Mesodermal cell (in vitro differentiated cells): ENCODE measurements at regions not wholly inside any gene's neighbourhood (a gene's known extent, or its start where the extent isn't known, plus 50 kb on each side); places are given as distances from the start of the nearest gene placed in this dataset.

ENCODE experiments used
- H3K27ac ChIP-seq: 2 replicates; pipeline ENCODE4 v1.7.0; 2013; ENCODE audit warnings: mild to moderate bottlenecking, low read depth, low read length, moderate library complexity; ENCODE audit not compliant: severe bottlenecking
- H3K36me3 ChIP-seq: 2 replicates; pipeline ENCODE4 v1.7.1; 2013; ENCODE audit warnings: mild to moderate bottlenecking, low read length, moderate library complexity; ENCODE audit not compliant: control insufficient read depth, insufficient read depth
- H3K4me1 ChIP-seq: one replicate; pipeline ENCODE4 v1.7.1; 2013; ENCODE audit warnings: mild to moderate bottlenecking, low read length; ENCODE audit not compliant: insufficient read depth, control insufficient read depth, poor library complexity, severe bottlenecking
- H3K4me3 ChIP-seq: 2 replicates; pipeline ENCODE4 v1.7.0; 2013; ENCODE audit warnings: low read length, control low read depth, mild to moderate bottlenecking; ENCODE audit not compliant: insufficient read depth, poor library complexity, severe bottlenecking; ENCODE audit errors: extremely low read depth
- H3K9me3 ChIP-seq: 2 replicates; pipeline ENCODE4 v1.7.1; 2013; ENCODE audit warnings: mild to moderate bottlenecking, low read length, moderate library complexity; ENCODE audit not compliant: control insufficient read depth
- WGBS, 2 experiments: methylation state at CpG; one replicate each; pipeline ENCODE4 v1.1.5; 2013; ENCODE audit warnings: missing lambda C conversion rate in 2 of 2; ENCODE audit not compliant: insufficient coverage in 2 of 2; 5-methylcytosine and 5-hydroxymethylcytosine counted together

DNA sequence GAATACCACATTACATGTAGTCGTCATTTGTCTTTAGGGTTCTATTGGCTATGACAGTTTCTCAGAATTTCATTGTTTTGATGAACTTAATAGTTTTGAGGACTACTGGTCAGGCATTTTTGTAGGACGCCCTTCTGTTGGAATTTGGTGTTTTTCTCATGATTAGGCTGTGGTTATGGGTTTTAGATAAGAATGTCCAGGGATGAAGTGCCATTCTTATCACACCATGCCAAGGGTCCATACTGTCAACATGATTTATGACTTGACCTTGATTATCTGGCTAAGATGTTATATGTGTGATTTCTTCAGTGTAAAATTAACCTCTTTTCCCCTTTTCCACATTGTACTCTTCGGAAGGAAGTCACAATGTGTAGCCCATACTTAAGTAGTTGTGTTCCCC is 135.3 kb downstream of the DIPK2A start:
- 100% methylated on average over 1 of the region's 3 CpGs; no CpG with 5 or more reads in 1 of the 2 experiments for WGBS, 2 experiments
- Histone ChIP-seq H3K27ac (no peak overlapping the region), H3K36me3 (no peaks in the 10 kb centered on the region), H3K9me3 (no peaks in the 10 kb centered on the region), H3K4me1 (no peaks in the 10 kb centered on the region), H3K4me3 (no peak overlapping the region)

DNA sequence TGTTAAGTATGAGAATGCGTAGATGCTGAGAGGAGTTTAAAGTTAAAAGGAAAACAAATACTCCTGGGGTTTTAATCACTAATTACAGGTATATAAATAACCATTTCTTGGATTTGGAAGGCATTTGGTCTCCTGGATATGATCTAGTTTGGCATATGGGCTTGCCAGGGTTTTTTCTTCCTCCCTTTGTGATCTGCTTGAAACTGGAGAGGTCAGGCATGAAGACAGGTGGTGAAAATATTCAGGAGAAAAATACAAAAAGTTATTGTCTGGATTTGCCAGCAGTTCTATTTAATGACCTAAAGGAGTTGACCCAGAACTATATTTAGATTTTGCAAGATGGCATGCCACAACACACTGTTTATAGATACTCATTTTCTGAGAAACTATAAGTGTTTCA is 136.3 kb downstream of the DIPK2A start:
- H3K36me3 ChIP-seq: no peaks in the 10 kb centered on the region
- no peak overlapping the region for H3K27ac ChIP-seq
- no peaks in the 10 kb centered on the region for H3K4me1 ChIP-seq
- WGBS, 2 experiments: no CpG with 5 or more reads among the region's 1 CpG
- H3K9me3 ChIP-seq: no peaks in the 10 kb centered on the region
- no peak overlapping the region for H3K4me3 ChIP-seq

DNA sequence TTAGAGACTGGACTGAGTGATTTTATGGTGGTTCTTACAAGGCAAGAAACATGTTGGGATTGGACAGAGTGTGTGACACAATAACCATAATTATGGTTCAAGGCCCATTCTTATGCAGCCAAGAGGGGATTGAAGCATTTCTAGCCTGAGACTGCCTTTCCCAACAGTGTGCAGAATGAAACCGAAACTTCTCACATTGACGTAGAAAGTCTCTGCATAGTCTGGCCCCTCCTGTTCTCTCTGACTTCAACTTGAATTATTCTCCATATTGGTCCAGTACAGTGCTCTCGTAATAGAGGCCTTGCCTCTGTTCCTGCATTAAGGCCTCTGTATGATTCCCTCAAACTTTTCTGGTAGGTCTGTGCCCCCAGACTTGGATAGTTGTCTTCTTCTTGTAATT is 138.3 kb downstream of the DIPK2A start:
- WGBS, 2 experiments: 90 to 93% methylated on average over 2 to 3 of the region's 3 CpGs
- no peaks in the 10 kb centered on the region for H3K9me3 ChIP-seq
- H3K36me3 ChIP-seq: no peaks in the 10 kb centered on the region
- no peak overlapping the region for H3K27ac ChIP-seq
- H3K4me1 ChIP-seq: peaks cover under 1% of the 10 kb centered on the region
- no peak overlapping the region for H3K4me3 ChIP-seq

DNA sequence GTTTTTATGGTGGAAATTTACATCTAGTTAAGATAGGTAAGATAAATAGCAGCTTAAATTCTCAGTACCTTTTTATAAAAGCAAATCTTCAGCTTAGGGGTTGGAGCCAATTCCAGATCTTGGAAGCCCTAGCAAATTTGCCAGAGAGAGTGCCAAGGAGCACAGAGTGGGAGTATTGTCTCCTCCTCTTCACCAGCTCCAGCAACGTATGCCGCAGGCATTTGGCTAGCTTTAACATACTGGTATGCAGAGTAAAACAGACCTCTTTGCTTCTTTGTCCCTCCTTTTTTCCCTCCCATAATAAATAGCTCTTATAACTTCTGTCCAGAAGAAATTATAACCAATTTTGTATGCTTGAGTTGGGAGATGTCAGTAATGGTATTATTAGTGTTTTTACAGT is 140.4 kb downstream of the DIPK2A start:
- Histone ChIP-seq H3K27ac (no peak overlapping the region), H3K36me3 (no peaks in the 10 kb centered on the region), H3K4me1 (peaks cover 2% of the 10 kb centered on the region), H3K4me3 (no peak overlapping the region), H3K9me3 (no peaks in the 10 kb centered on the region)
- WGBS, 2 experiments: 63% methylated on average over 1 of the region's 2 CpGs; no CpG with 5 or more reads in 1 of the 2 experiments

DNA sequence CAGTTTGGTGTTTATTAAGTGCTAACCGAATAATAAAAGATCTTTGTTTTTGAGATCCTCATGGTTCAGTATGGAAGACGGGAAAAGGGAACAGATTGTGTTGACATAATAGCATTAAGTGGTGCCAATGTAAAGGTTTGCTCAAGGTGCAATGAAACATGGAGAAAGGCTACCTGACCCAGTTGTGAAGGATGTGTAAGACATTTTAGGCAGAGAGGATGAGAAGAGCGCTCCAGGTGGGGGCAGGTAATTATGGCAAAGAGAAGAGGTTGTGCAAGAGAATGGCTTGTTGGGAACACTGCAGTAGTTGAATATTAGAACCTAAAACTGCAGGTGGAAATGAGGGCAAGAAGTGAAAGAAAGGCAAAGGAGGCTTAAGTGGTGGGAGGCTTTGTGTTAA is 140.8 kb downstream of the DIPK2A start:
- Histone ChIP-seq H3K36me3 (no peaks in the 10 kb centered on the region), H3K4me1 (peaks cover 2% of the 10 kb centered on the region), H3K9me3 (no peaks in the 10 kb centered on the region), H3K27ac (no peak overlapping the region), H3K4me3 (no peak overlapping the region)
- 92 to 94% methylated on average over 3 of the region's 3 CpGs for WGBS, 2 experiments

DNA sequence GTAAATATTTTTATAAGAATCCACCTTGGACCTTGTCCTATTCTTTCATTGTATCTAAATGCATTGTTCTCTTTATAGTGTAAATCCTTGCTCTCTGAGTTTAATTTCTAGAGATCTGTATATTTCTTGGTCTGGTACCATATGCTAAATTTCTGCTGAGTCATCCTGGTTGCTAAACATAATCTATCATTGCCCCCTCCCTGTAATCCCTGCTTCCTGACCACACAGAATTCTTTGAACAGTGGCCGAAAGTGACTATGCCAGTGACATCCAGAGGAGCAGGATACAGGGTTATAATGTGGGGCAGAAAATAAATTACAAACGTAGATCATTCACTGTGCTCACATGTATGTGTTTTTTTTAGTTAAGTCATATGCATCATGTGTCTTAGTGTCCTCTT is 143.1 kb downstream of the DIPK2A start:
- H3K27ac ChIP-seq: peak overlapping the region; percentile 14
- no peaks in the 10 kb centered on the region for H3K9me3 ChIP-seq
- H3K4me1 ChIP-seq: peaks cover 2% of the 10 kb centered on the region
- 83% methylated on average over 2 of the region's 2 CpGs; no CpG with 5 or more reads in 1 of the 2 experiments for WGBS, 2 experiments
- H3K4me3 ChIP-seq: no peak overlapping the region
- no peaks in the 10 kb centered on the region for H3K36me3 ChIP-seq

DNA sequence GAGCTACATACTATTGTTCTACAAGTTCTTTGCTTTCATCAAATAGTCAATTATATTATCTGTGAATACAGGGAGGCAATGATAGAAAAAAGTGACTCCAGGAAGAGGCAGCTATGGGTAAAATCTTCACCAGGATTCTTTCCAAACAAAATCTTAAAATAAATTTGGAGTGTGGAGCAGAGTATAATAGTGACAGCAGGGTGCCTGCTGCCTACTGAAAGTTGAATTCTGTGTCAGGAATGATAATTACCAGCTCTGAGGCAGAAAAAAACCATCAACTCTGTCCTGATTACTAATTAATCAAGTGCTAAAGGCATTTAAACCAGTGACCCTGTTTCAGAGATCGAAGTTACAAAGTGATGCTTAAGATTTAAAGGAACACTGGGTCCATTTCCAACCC is 148.0 kb downstream of the DIPK2A start:
- H3K4me3 ChIP-seq: no peak overlapping the region
- H3K36me3 ChIP-seq: no peaks in the 10 kb centered on the region
- peaks cover 2% of the 10 kb centered on the region for H3K4me1 ChIP-seq
- WGBS, 2 experiments: no CpG with 5 or more reads among the region's 1 CpG
- H3K27ac ChIP-seq: no peak overlapping the region
- H3K9me3 ChIP-seq: no peaks in the 10 kb centered on the region

DNA sequence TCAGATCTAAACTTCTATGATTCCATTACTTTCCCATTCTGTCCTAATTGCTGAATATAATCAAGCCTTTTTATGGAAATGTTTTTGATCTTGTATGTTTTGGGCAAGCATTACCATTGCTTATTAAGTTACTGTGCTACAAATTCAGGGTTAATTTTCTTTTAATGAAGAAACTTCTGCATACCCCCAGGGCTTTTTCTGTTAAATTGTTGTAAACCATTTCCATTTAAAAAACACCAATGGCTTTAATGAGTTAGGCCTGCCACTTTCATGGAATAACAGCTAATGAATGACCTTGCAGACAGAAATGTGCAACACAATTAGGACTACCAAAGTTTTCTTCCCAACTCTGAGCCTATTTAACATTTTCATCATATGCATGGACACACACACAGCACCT is 150.0 kb downstream of the DIPK2A start:
- Histone ChIP-seq H3K27ac (no peak overlapping the region), H3K9me3 (peaks cover 4% of the 10 kb centered on the region)

DNA sequence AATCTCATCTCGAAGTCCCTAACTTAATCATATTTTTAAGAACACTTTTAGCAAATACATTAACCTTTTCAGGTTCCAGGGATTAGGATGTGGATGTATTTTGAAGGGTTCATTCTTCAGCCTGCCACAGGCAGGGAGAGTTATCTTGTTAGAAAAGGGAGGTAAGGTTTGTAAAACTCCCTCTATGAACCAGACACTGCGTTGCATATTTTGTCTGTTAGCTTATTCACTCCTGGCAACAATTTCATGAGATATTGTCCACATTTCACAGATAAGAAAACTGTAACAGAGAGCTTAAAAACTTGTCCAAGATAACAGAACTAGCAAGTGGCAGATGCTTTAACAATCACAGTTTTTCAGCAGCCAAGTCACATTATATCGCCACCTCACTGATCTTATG is 155.4 kb downstream of the DIPK2A start:
- Histone ChIP-seq H3K36me3 (no peaks in the 10 kb centered on the region), H3K27ac (no peak overlapping the region), H3K4me1 (no peaks in the 10 kb centered on the region), H3K9me3 (peaks cover 4% of the 10 kb centered on the region), H3K4me3 (no peak overlapping the region)
- 100% methylated on average over 1 of the region's 3 CpGs; no CpG with 5 or more reads in 1 of the 2 experiments for WGBS, 2 experiments

More for the DNA sequence above, 150.0 kb downstream of the DIPK2A start:
- H3K4me3 ChIP-seq: no peak overlapping the region
- H3K36me3 ChIP-seq: no peaks in the 10 kb centered on the region
- no peaks in the 10 kb centered on the region for H3K4me1 ChIP-seq

DNA sequence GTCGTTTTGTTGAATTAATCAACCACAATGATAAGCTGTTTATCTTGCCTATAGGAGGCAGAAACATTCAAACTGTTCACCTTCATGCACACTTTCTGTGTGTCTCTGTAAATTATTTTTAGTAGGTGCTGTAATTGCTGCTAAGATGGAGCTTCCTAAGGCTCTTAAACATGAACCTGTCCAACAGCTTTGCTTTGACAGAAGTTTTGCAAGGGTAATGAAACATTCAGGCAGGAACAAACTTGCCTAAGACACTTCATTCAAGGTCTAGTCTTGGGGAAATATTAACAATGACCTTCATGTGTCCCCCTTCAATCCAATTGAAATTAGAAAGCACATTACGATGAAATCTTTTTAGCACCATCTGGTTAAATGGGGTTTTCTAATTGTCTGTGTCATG is 156.1 kb downstream of the DIPK2A start:
- H3K9me3 ChIP-seq: peaks cover 4% of the 10 kb centered on the region
- H3K4me3 ChIP-seq: no peak overlapping the region
- WGBS, 2 experiments: 58 to 80% methylated on average over 1 to 2 of the region's 2 CpGs
- no peak overlapping the region for H3K27ac ChIP-seq
- H3K36me3 ChIP-seq: no peaks in the 10 kb centered on the region
- H3K4me1 ChIP-seq: no peaks in the 10 kb centered on the region

DNA sequence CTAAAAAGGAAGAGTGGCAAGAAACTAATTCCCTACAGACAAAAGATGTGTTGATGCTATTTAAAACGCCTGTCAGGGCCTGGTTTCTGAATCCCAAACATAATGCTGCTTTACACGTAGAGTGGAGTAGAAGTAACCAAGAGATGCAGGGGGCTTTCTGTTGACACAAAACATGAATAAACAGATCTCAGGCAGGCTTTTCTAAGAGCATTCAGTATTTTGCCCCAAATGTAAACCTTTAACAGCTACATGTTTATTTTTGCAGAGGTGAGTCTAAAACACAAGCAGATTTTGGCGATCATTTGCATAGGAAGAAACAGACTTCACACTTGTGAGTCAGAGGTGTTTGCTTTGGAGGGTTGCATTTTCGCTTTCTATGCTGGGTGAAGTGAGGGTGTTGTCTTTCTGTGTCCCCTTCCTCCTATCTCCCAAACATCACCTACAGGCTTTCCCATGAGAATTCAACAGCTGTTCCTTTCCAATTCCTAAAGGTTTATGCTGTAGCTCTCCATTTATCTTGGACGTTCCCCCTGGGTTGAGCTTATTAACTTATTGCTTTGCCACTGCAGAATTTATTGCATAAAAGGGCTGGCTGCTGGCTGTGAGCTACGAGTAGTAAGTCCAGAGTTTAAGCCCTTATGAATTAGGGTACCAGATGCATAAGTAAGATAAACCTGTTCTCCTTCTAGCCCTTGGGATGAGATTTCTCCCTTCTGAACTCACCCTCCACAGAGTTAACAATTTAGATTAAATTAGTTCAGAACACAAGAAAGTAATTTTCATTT is 156.7 kb downstream of the DIPK2A start:
- H3K4me3 ChIP-seq: no peak overlapping the region
- no peaks in the 10 kb centered on the region for H3K4me1 ChIP-seq
- no peaks in the 10 kb centered on the region for H3K36me3 ChIP-seq
- H3K27ac ChIP-seq: no peak overlapping the region
- WGBS, 2 experiments: 17 to 60% methylated on average over 1 to 2 of the region's 6 CpGs
- H3K9me3 ChIP-seq: peaks cover 4% of the 10 kb centered on the region
